ENCODE measurements at regions not wholly inside any gene's neighbourhood (a gene's known extent, or its start where the extent isn't known, plus 50 kb on each side); places are given as distances from the start of the nearest gene placed in this dataset.

DNA sequence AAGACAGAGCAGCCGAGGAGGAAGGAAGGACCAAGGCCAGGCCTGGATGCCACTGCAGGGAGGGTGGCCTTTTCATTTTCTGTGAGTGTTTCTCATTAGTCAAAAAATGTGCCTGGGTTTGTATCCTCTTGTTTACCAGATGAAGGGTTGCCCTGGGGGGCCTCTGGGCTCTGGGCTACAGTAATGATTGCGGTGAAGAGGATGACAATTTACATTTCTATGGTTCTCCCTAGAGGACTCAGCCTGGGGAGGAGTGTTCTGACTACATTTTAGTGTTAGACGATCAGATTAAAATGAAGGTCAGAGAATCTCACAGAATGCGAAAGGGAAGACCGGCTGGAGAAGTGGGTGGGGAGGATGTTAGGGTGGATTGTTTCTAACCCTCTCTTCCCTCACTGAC lies 108.0 kb upstream of the KMT2C start:
- TF ChIP-seq CTCF (IDR thresholded peaks at IDR 0.05) (no peak), POLR2A (IDR thresholded peaks at IDR 0.05) (no peak)

All from right lobe of liver (tissue), 4 donors.